Activated CD4-positive, alpha-beta T cell treated with anti-CD3 and anti-CD28 coated beads, Interleukin-2, amount 10 ng/mL, durations not matched to agents 7 days and 5 days (primary cell): ENCODE measurements at regions not wholly inside any gene's neighbourhood (a gene's known extent, or its start where the extent isn't known, plus 50 kb on each side); places are given as distances from the start of the nearest gene placed in this dataset.

ENCODE experiments used
- CTCF ChIA-PET: fragments of 350-600 bp; sonication (Branson Sonifier 250); formaldehyde crosslinking; loops from one replicate; lab custom pipeline; 2021; ENCODE audit warnings: antibody characterized with exemption; lab: Charles Lee
- POLR2A ChIA-PET: fragments of 350-600 bp; sonication (Branson Sonifier 250); formaldehyde crosslinking; loops from one replicate; lab custom pipeline; 2021; ENCODE audit warnings: antibody characterized with exemption; lab: Charles Lee
- DNase-seq: peaks from one replicate; pipeline ENCODE4 v3.0.0-alpha.2; 2020
- H3K27ac Mint-ChIP-seq: one replicate; pipeline ENCODE4 v1.8.0; 2021; ENCODE audit warnings: mild to moderate bottlenecking, moderate library complexity, mixed read lengths
- H3K27me3 Mint-ChIP-seq: one replicate; pipeline ENCODE4 v1.8.0; 2021; ENCODE audit warnings: mixed read lengths
- H3K36me3 Mint-ChIP-seq: one replicate; pipeline ENCODE4 v1.8.0; 2021; ENCODE audit warnings: low read depth, mixed read lengths
- H3K4me1 Mint-ChIP-seq: one replicate; pipeline ENCODE4 v1.8.0; 2021; ENCODE audit warnings: mixed read lengths
- H3K4me3 Mint-ChIP-seq: one replicate; pipeline ENCODE4 v1.8.0; 2021; ENCODE audit warnings: mild to moderate bottlenecking, moderate library complexity, mixed read lengths
- H3K9me3 Mint-ChIP-seq: one replicate; pipeline ENCODE4 v1.8.0; 2021; ENCODE audit warnings: mixed read lengths

DNA sequence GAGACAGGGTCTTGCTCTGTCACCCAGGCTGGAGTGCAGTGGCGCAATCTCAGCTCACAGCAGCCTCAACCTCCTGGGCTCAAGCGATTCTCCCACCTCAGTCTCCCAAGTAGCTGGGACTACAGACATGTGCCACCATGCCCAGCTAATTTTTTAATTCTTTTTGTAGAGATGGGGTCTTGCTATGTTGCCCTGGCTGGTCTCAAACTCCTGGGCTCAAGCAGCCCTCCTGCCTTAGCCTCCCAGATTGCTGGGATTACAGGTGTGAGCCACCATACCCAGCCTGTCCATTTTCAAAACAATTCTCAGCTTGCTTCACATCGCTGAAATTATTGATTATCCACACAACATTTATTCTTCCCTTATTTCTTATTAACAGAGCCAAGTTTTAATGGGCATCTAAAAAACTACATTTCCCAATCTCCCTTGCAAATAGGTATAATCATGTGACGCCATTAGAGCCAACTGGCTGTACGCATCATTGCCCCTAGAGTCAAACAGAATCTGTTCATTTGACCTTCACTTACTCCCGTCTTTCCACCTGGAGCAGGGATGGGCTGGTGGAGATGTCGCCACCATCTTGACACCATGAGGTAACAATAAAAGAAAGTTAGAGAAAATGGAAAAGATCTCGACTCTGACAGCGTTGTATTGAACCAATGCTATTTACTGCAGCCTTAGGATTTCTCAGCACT is 148.0 kb upstream of the FOXF1 start:
- ChIA-PET POLR2A (no interaction called here), CTCF (no interaction called here)
- no peaks in the 10 kb centered on the region for H3K36me3 Mint-ChIP-seq
- H3K27ac Mint-ChIP-seq: no peak overlapping the region
- no peaks in the 10 kb centered on the region for H3K4me1 Mint-ChIP-seq
- DNase-seq: no peak
- H3K27me3 Mint-ChIP-seq: peaks cover 11% of the 10 kb centered on the region
- H3K4me3 Mint-ChIP-seq: no peak overlapping the region
- H3K9me3 Mint-ChIP-seq: no peaks in the 10 kb centered on the region

DNA sequence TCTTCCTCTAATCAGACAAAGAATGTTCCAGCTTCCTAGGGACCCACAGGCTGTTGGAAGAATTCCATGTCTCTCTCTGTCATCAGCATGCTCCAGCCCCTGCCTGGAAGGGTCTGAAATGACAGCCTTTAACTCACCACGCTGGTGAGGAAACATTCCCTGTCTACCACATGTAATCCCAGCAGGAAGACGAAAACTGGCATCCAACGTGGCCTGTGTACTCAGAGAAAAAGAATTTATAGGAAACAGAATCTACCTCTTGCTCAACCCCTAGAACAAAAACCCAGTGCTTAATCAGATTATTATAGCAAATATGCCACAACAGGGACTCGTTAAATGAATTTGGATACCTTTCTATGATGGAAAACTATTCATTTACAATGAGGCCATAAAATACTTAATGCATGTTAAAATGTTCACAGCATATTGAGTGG is 147.3 kb upstream of the FOXF1 start:
- ChIA-PET POLR2A (no interaction called here), CTCF (no interaction called here)
- Mint-ChIP-seq H3K27ac (no peak overlapping the region), H3K36me3 (no peaks in the 10 kb centered on the region), H3K27me3 (peaks cover 11% of the 10 kb centered on the region), H3K4me3 (no peak overlapping the region), H3K4me1 (no peaks in the 10 kb centered on the region), H3K9me3 (no peaks in the 10 kb centered on the region)
- DNase-seq: no peak

DNA sequence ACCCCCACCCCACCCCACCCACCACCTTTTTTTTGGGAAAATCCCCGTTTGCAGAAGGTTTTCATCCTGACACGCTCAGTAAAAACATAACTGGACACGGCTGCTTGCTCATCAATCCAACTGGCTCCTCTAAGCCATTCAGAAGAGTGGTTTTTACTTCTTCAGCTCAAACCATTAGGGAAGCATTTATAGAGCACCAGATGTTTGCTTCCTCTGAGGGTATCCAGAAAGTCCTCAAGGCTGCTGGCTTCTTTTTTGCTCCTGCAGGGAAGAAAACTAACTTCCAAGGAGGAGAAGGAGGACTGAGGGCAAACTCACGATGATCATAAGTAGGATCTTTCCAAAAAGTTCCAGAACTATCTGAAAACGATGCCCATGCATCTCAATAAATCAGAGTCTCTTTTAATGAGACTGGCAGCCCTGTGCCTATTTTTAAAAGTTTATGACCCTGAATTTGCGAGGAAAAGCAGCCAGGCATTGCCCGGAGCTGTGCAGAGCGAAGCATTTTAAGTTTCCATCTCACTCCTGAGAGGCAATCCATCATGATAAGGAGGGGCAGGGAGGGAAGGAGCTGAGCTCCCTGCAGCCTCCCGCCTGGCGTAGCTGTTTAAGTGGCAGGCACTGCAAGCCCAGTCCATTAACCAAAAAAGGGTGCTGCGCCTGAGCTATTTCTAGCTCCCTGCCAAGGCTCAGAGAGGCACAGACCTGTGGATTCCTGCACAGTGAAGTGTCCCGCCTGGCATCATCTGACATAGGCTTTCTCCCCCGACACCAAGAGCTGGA is 146.3 kb upstream of the FOXF1 start:
- H3K9me3 Mint-ChIP-seq: no peaks in the 10 kb centered on the region
- H3K4me3 Mint-ChIP-seq: no peak overlapping the region
- CTCF ChIA-PET: no interaction called here
- no peak for DNase-seq
- POLR2A ChIA-PET: no interaction called here
- H3K27me3 Mint-ChIP-seq: peaks cover 11% of the 10 kb centered on the region
- H3K27ac Mint-ChIP-seq: no peak overlapping the region
- H3K4me1 Mint-ChIP-seq: no peaks in the 10 kb centered on the region
- no peaks in the 10 kb centered on the region for H3K36me3 Mint-ChIP-seq

DNA sequence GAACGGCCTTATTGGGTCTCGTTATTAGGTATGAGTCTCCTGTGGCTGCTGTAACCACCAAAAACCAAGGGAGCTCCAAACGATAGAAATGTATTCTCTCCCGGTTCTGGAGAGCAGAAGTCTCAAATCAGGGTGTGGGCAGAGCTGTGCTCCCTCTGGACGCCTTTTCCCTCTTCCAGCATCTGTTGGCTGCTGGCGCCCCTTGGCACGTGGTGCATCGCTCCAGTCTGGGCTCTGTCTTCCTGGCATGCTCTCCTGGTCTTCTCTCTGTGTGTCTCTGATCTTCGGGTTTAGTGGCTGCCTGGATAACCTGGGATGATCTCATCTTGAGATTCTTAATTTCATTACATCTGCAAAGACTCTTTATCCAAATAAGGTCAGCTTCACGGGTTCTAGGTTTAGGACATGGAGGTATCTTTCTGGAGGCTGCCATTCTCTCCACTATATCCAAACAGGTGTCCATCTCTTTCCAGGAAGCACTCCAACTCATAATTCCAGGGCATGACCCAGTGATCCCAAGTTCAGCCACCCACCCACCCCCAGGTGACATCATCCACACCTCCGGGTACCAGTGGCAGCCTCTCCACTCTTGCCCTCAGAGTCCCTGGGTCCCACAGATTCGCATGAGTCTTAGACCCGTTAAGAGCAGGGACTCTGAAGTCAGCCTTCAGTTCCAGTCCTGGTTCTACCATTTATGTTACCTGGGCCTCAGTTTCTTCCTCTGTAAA is 145.5 kb upstream of the FOXF1 start:
- ChIA-PET CTCF (no interaction called here), POLR2A (no interaction called here)
- no peaks in the 10 kb centered on the region for H3K4me1 Mint-ChIP-seq
- DNase-seq: no peak
- no peaks in the 10 kb centered on the region for H3K9me3 Mint-ChIP-seq
- no peak overlapping the region for H3K27ac Mint-ChIP-seq
- peaks cover 11% of the 10 kb centered on the region for H3K27me3 Mint-ChIP-seq
- no peak overlapping the region for H3K4me3 Mint-ChIP-seq
- no peaks in the 10 kb centered on the region for H3K36me3 Mint-ChIP-seq

DNA sequence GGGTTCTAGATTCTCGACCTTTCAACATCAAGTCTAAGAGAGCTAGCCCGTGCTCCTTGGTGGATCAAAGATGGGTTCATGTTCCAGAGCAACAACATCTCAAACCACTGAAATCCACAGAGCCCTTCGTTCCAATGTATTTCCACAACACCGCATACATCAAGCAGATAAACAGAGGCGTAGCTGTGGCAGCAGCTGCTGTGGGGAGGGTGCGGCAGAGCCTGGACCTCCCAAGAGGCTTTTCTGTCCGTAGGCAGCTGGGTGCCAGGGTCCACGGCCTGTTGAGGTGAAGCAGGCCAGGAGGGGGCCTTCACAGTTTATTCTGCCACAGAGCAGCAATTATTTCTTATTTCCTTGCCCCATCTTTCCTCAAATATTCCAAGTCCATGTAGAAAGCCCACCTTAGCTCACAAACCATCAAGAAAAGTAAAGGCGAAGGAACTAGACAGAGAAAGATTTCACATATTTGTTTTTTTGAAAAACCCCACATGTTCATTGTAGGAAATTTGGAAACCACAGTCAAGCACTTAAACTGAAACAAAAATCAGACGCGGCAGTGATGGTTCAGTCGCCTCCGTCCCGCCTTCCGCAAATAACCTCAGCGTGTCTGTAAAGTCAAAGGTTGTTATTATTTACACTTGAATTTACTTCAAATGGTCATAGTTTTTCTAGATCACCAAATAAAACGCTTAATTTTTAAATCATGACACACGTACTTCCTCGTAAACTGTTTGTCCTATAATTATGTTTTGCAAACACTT is 144.6 kb upstream of the FOXF1 start:
- ChIA-PET CTCF (no interaction called here), POLR2A (no interaction called here)
- H3K4me3 Mint-ChIP-seq: no peak overlapping the region
- no peak for DNase-seq
- no peaks in the 10 kb centered on the region for H3K4me1 Mint-ChIP-seq
- peaks cover 11% of the 10 kb centered on the region for H3K27me3 Mint-ChIP-seq
- H3K27ac Mint-ChIP-seq: no peak overlapping the region
- H3K9me3 Mint-ChIP-seq: no peaks in the 10 kb centered on the region
- no peaks in the 10 kb centered on the region for H3K36me3 Mint-ChIP-seq

DNA sequence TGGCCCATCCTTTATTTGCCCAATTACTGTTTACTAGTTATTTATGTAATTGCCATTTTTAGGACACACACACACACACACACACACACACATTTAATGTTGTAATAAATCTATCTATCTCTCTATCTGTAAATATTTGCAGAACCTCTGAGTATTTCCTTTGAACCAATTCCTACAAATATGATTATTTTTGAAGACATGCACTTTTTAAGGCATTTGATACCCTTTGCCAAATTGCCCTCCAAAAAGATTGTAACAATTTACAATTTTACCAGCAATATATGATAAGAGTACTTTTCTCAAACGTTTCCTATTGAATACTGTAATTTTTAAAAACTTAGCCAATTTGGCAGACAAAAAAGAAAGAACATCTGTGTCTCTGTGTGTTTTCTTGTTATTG is 143.8 kb upstream of the FOXF1 start:
- Mint-ChIP-seq H3K36me3 (no peaks in the 10 kb centered on the region), H3K27me3 (peaks cover 11% of the 10 kb centered on the region), H3K27ac (no peak overlapping the region), H3K4me1 (no peaks in the 10 kb centered on the region), H3K4me3 (no peak overlapping the region), H3K9me3 (no peaks in the 10 kb centered on the region)
- CTCF ChIA-PET: no interaction called here
- POLR2A ChIA-PET: no interaction called here
- no peak for DNase-seq

DNA sequence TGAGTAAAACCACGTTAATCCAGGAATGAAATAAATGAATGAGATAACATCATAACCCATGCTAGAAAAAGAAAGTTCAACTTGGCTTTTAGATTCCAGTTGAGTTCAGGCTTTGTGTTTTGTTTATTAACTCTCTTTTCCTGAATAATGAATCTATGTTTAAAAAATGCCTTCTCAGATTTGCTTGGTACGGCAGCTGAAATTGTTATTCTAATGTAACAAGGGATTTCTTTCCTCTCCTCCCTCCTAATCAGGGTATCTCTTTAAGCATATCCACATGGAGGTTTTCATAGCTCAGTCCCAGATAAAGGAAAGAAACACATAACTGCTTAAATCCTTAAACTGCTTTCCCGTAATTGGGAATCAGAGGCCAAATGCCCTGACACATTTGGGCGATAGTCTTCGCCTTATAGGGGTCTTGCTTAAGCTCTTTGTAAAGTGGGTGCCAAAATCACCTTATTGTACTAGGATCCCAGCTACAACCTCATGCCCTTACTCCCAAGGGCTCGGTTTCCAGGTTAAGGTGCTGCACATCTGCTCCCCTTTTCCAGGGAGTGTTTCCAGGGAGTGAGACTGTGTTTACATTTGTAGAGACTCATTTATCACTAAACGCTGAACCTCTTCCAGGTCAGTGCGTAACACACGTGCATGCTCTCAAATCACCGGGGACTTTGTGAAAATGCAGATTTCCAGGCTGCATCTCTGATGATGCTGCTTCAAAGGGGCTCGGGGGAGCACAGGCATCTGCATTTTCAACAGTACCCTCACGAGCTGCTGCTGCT is 142.8 kb upstream of the FOXF1 start:
- CTCF ChIA-PET: no interaction called here
- no peaks in the 10 kb centered on the region for H3K4me1 Mint-ChIP-seq
- H3K9me3 Mint-ChIP-seq: no peaks in the 10 kb centered on the region
- POLR2A ChIA-PET: no interaction called here
- no peak for DNase-seq
- peaks cover 9% of the 10 kb centered on the region for H3K27me3 Mint-ChIP-seq
- H3K36me3 Mint-ChIP-seq: no peaks in the 10 kb centered on the region
- no peak overlapping the region for H3K4me3 Mint-ChIP-seq
- no peak overlapping the region for H3K27ac Mint-ChIP-seq

DNA sequence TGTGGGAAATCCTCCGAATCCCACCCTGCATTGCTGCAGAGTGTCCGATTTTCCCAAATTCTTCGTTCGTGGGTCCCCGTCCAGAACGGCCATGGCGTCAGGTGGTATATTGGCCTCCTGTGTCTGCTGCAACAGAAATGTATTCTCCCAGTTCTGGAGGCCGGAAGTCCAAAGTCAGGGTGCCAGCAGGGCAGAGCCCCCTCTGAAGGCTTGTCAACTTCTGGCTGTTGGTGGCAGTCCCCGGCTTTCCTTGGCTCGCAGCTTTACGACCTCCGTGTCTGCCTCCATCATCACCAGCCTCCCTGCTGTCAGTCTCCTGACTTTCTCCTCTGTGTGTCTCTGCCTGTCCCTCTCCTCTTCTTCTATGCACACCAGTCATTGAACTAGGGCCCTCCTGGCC is 142.1 kb upstream of the FOXF1 start:
- POLR2A ChIA-PET: no interaction called here
- peaks cover 9% of the 10 kb centered on the region for H3K27me3 Mint-ChIP-seq
- no peak overlapping the region for H3K27ac Mint-ChIP-seq
- CTCF ChIA-PET: no interaction called here
- no peaks in the 10 kb centered on the region for H3K9me3 Mint-ChIP-seq
- DNase-seq: no peak
- H3K36me3 Mint-ChIP-seq: no peaks in the 10 kb centered on the region
- no peaks in the 10 kb centered on the region for H3K4me1 Mint-ChIP-seq
- H3K4me3 Mint-ChIP-seq: no peak overlapping the region

DNA sequence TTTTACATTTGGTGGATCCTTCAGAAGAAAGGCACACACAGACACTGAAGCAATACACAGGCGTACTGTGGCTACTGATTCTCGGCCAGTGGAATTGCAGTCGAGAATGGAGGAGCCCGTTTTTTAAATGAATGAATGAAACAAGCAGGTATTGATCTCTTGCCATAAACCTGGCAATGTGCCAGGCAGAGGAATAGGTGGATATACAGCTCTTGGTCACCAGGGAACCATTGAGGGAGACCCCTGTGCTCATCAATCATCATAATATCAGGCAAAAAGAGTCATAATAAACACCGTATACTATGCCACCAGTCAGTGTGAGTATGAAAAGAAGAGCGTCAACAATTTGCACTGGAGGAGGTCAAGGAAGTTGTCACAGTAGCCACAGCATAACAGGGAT is 140.3 kb upstream of the FOXF1 start:
- Mint-ChIP-seq H3K9me3 (peaks cover 3% of the 10 kb centered on the region), H3K36me3 (no peaks in the 10 kb centered on the region), H3K27me3 (peaks cover 2% of the 10 kb centered on the region), H3K4me3 (no peak overlapping the region), H3K4me1 (no peaks in the 10 kb centered on the region), H3K27ac (no peak overlapping the region)
- DNase-seq: no peak
- ChIA-PET CTCF (no interaction called here), POLR2A (no interaction called here)

DNA sequence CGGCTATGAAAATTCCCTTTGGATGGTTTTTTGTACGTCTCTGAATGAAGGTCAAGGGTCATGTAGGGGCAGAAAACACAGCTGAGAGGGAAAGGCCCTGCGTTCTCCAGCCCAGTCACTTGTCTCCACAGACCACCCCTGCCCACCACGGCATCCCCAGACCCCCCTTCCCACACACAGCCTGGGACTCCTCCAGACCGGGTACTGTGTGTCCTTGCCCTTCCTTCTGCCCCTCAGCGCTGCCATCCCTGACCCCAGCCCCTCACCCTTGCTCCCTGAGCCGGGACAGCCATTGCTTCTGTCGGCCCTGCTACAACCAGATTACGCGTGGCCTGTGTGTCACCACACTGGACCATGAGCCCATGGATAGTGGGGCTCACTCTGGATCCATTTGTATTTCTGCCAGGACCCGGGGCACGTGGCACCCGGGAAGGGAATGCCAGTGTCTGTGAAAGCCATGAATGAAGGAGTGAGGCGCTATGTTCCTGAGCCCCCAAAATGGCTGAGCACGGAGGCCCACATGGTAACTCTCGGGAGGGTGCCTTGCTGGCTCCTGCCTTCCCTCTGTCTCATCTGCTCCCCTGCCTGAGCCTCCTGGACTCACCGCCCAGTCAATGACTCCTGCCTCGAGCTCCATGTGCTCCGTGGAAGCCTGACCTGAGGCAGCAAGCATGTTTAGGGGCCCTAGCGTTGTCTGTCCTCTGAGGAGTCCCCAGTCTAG is 139.1 kb upstream of the FOXF1 start:
- Mint-ChIP-seq H3K4me1 (no peaks in the 10 kb centered on the region), H3K36me3 (no peaks in the 10 kb centered on the region), H3K4me3 (no peak overlapping the region), H3K27ac (no peak overlapping the region), H3K27me3 (no peaks in the 10 kb centered on the region), H3K9me3 (peaks cover 3% of the 10 kb centered on the region)
- ChIA-PET POLR2A (no interaction called here), CTCF (no interaction called here)
- no peak for DNase-seq

DNA sequence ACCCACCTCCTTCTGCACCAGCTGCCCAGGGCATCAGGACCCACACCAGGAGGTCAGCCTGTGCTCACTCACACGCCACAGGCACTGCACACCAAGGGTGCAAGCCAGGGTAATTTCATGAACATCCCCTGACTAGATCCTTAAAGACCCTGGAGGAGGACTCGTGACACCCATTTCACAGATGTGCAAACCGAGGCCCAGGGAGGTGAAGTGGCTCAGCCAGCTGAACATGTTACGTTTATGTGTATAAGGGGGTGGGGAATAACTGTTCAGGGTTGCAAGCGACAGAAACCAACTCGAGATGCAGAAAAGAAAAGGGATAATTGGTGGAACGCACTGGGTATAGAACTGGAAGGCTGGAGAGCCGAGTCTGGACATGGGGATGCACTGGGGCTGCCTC is 138.1 kb upstream of the FOXF1 start:
- H3K9me3 Mint-ChIP-seq: peaks cover 3% of the 10 kb centered on the region
- H3K36me3 Mint-ChIP-seq: no peaks in the 10 kb centered on the region
- no peaks in the 10 kb centered on the region for H3K4me1 Mint-ChIP-seq
- H3K4me3 Mint-ChIP-seq: no peak overlapping the region
- no peaks in the 10 kb centered on the region for H3K27me3 Mint-ChIP-seq
- POLR2A ChIA-PET: no interaction called here
- DNase-seq: no peak
- CTCF ChIA-PET: no interaction called here
- no peak overlapping the region for H3K27ac Mint-ChIP-seq
